ENCODE measurements at regions not wholly inside any gene's neighbourhood (a gene's known extent, or its start where the extent isn't known, plus 50 kb on each side); places are given as distances from the start of the nearest gene placed in this dataset.

DNA sequence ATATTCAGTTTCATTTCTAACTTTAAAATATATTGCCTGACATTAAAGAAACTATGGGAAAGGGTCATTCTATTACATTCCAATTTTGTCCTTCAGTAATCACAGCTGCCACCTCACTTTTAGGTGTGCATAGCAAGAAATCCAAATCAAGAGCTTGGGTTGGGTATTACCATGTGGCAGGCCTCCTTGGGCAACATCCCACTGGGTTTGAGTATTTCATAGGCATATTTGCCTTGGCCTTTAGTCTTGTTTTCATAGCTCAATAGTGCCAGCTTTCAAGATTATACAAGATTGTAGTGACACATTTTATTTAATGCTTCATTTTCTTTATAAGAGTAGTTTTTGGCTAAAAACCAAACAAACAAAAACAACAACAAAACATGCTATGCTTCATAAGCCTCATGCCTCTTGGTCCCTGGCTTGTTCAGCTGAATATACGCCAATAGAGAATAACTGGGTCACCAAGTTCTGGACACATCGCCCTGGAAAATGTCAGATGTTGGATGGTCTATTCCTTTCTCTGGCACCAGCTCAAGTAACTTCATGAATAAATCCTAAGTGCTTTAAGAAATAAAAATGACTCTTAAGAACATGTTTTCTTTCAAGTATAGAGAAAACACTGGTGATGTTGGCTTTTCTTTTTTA lies 167.4 kb upstream of the STARD13 start:
- Mint-ChIP-seq H3K27me3 (peaks cover 1 to 4% of the 10 kb centered on the region in 2 donors), H3K4me1 (no peaks in the 10 kb centered on the region), H3K9me3 (peaks cover 0 to 3% (median 0%) of the 10 kb centered on the region in 3 donors), H3K4me3 (no peak overlapping the region), H3K36me3 (no peaks in the 10 kb centered on the region), H3K27ac (no peak overlapping the region)
- H3K4me1 ChIP-seq (ENCODE audit: control insufficient read depth in 1 of 2, extremely low read depth in 1 of 2, insufficient read depth in 2 of 2, low read length in 2 of 2) = no peaks in the 10 kb centered on the region
- CTCF ChIA-PET = no interaction called here
- H3K27ac ChIP-seq (ENCODE audit: low read length) = no peak overlapping the region
- ATAC-seq (replicated peaks in 1 of 4) (no peak), DNase-seq (no peak)
- no peak overlapping the region for H3K4me3 ChIP-seq (ENCODE audit: control insufficient read depth in 1 of 2, extremely low read depth in 1 of 2, low read length in 1 of 2)
- no peaks in the 10 kb centered on the region for H3K9me3 ChIP-seq
- POLR2A ChIA-PET = no interaction called here
- no peaks in the 10 kb centered on the region for H3K27me3 ChIP-seq (replicated peaks in 1 of 2; ENCODE audit: control insufficient read depth in 2 of 2, extremely low read depth in 1 of 2, insufficient read depth in 2 of 2, low read length in 1 of 2)
- H3K36me3 ChIP-seq (ENCODE audit: control insufficient read depth in 2 of 2, extremely low read depth in 1 of 2, insufficient read depth in 1 of 2, low read length in 1 of 2) = no peaks in the 10 kb centered on the region
- 100% methylated on average over 1 of the region's 2 CpGs for WGBS (ENCODE audit: insufficient coverage)

DNA sequence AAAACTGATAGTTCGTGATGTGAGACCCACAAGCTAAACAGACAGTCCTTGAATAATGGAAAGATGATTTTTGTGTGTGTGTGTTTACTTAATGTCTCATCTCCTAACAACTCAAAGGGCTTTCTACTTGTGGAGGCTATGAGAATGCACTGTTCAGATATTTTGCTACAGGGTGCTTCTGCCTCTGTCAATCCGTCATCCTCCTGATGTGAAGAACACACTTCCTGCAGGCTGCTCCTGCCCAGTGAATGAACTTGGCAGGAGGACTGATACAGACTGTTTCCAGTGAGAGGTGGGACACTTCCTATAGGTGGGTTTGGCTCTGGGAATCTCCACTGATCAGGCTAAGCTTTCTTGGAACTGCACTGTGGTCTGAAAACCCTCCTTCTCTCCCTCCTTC lies 168.4 kb upstream of the STARD13 start:
- Histone ChIP-seq H3K27me3 (replicated peaks in 1 of 2; ENCODE audit: control insufficient read depth in 2 of 2, extremely low read depth in 1 of 2, insufficient read depth in 2 of 2, low read length in 1 of 2) (no peaks in the 10 kb centered on the region), H3K36me3 (ENCODE audit: control insufficient read depth in 2 of 2, extremely low read depth in 1 of 2, insufficient read depth in 1 of 2, low read length in 1 of 2) (no peaks in the 10 kb centered on the region), H3K4me1 (ENCODE audit: control insufficient read depth in 1 of 2, extremely low read depth in 1 of 2, insufficient read depth in 2 of 2, low read length in 2 of 2) (no peaks in the 10 kb centered on the region), H3K27ac (ENCODE audit: low read length) (no peak overlapping the region), H3K4me3 (ENCODE audit: control insufficient read depth in 1 of 2, extremely low read depth in 1 of 2, low read length in 1 of 2) (no peak overlapping the region), H3K9me3 (no peaks in the 10 kb centered on the region)
- Mint-ChIP-seq H3K4me3 (no peak overlapping the region), H3K36me3 (no peaks in the 10 kb centered on the region), H3K4me1 (no peaks in the 10 kb centered on the region), H3K27me3 (peaks cover 1 to 4% of the 10 kb centered on the region in 2 donors), H3K27ac (no peak overlapping the region), H3K9me3 (peaks cover 0 to under 1% (median 0%) of the 10 kb centered on the region in 3 donors)
- 100% methylated on average over 1 of the region's 2 CpGs for WGBS (ENCODE audit: insufficient coverage)
- ChIA-PET POLR2A (no interaction called here), CTCF (no interaction called here)
- DNase-seq (no peak), ATAC-seq (replicated peaks in 1 of 4) (no peak)

DNA sequence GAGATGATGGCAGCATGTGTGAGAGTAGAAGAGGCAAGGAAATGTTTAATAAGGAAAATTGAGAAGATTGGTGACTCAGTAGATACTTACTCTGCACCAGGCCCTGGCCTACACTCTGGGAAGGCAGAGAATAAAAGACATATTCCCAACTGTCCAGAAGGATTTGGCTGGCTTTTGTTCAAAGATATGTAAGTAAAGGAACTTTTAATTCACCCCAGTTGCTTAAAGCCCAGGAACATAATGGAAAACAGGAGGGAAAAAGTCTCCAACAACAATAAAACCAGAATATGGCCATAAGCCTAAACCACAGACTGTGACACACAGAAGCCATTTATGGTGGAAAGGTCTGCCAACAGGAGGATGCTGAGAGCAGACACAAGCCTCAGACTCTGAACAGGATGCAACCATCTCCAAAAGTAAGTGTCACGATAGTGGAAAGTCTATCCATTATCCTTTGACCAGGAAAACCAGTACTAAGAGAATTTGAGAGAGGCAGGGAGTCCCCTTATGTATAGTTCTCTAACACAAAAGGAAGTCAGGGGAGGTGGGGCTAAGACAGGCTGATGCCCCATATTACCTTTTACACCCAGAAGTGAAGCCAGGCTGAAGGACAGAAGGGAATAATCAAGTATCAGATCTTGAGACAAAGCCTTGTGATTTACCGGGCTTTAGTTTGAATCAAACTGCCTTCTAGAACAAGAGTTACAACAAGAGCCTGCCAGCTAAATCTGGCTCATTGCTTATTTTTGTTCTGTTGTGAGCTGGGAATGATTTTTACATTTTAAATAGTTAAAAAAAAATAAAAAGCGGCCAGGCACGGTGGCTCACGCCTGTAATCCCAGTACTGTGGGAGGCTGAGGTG lies 169.5 kb upstream of the STARD13 start:
- Mint-ChIP-seq H3K9me3 (peaks cover 0 to 6% (median 6%) of the 10 kb centered on the region in 3 donors), H3K4me1 (no peaks in the 10 kb centered on the region), H3K36me3 (no peaks in the 10 kb centered on the region), H3K4me3 (no peak overlapping the region), H3K27ac (no peak overlapping the region), H3K27me3 (peaks cover 1 to 4% of the 10 kb centered on the region in 2 donors)
- Histone ChIP-seq H3K36me3 (ENCODE audit: control insufficient read depth in 2 of 2, extremely low read depth in 1 of 2, insufficient read depth in 1 of 2, low read length in 1 of 2) (no peaks in the 10 kb centered on the region), H3K9me3 (no peaks in the 10 kb centered on the region), H3K27me3 (replicated peaks in 1 of 2; ENCODE audit: control insufficient read depth in 2 of 2, extremely low read depth in 1 of 2, insufficient read depth in 2 of 2, low read length in 1 of 2) (no peaks in the 10 kb centered on the region), H3K4me3 (ENCODE audit: control insufficient read depth in 1 of 2, extremely low read depth in 1 of 2, low read length in 1 of 2) (no peak overlapping the region), H3K4me1 (ENCODE audit: control insufficient read depth in 1 of 2, extremely low read depth in 1 of 2, insufficient read depth in 2 of 2, low read length in 2 of 2) (no peaks in the 10 kb centered on the region), H3K27ac (ENCODE audit: low read length) (no peak overlapping the region)
- ATAC-seq (replicated peaks in 1 of 4) (no peak), DNase-seq (no peak)
- WGBS (ENCODE audit: insufficient coverage) = no CpG with 5 or more reads among the region's 5 CpGs
- ChIA-PET POLR2A (interaction anchor here in 1 of 2 donors (0.7 kb wide), 1 partner anchor 1112 kb away, joined by 3 read pairs; no protein-coding TSS in a partner anchor), CTCF (no interaction called here)

DNA sequence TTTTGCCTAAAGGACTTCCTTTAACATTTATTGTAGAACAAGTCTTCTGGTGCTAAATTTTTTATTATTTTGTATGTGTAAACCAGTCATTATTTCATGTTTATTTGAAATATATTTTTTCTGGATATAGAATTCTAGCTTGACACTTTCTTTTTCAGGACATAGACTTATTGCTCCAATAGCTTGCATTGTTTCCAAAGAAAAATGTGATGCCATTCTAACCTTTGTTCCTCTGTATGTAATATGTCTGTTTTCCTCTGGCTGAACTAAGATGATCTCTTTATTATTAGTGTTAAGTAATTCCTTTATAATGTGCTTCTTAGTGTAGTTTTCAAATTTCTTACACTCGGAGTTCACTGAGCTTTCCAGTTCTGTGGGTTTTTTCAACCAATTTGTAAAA lies 174.1 kb upstream of the STARD13 start:
- ChIA-PET CTCF (no interaction called here), POLR2A (no interaction called here)
- no peaks in the 10 kb centered on the region for H3K9me3 ChIP-seq
- no peak overlapping the region for H3K4me3 ChIP-seq (ENCODE audit: control insufficient read depth in 1 of 2, extremely low read depth in 1 of 2, low read length in 1 of 2)
- H3K27ac ChIP-seq (ENCODE audit: low read length) = no peak overlapping the region
- Mint-ChIP-seq H3K4me3 (no peak overlapping the region), H3K4me1 (no peaks in the 10 kb centered on the region), H3K36me3 (no peaks in the 10 kb centered on the region), H3K27me3 (peaks cover 0 to 3% of the 10 kb centered on the region in 2 donors), H3K27ac (no peak overlapping the region), H3K9me3 (peaks cover 0 to 6% (median 6%) of the 10 kb centered on the region in 3 donors)
- no peak for DNase-seq
- no peaks in the 10 kb centered on the region for H3K27me3 ChIP-seq (replicated peaks in 1 of 2; ENCODE audit: control insufficient read depth in 2 of 2, extremely low read depth in 1 of 2, insufficient read depth in 2 of 2, low read length in 1 of 2)
- no CpG with 5 or more reads among the region's 1 CpG for WGBS (ENCODE audit: insufficient coverage)
- no peaks in the 10 kb centered on the region for H3K36me3 ChIP-seq (ENCODE audit: control insufficient read depth in 2 of 2, extremely low read depth in 1 of 2, insufficient read depth in 1 of 2, low read length in 1 of 2)
- ATAC-seq (replicated peaks in 1 of 4) = no peak
- no peaks in the 10 kb centered on the region for H3K4me1 ChIP-seq (ENCODE audit: control insufficient read depth in 1 of 2, extremely low read depth in 1 of 2, insufficient read depth in 2 of 2, low read length in 2 of 2)

DNA sequence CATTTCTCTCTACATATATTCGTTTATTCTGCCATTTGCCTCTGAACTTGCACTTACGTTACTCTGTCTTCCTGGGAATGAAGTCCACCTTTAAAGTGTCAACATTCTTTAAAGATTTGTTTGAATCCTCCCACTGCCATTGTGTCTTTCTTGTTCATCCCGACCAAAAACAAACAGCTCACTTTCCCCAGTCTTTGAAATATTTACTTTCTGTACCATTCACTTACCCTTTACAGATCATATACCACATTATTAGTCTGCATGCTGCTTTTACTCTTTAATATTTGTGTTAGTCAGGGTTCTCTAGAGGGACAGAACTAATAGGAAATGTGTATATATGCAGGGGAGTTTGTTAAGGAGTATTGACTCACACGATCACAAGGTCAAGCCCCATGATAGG lies 176.6 kb upstream of the STARD13 start:
- no peak overlapping the region for H3K27ac ChIP-seq (ENCODE audit: low read length)
- Mint-ChIP-seq H3K9me3 (peaks cover 0 to 6% (median 6%) of the 10 kb centered on the region in 3 donors), H3K4me1 (no peaks in the 10 kb centered on the region), H3K27me3 (peaks cover 3 to 5% of the 10 kb centered on the region in 2 donors), H3K36me3 (no peaks in the 10 kb centered on the region), H3K27ac (no peak overlapping the region), H3K4me3 (no peak overlapping the region)
- no peak for ATAC-seq (replicated peaks in 1 of 4)
- no peaks in the 10 kb centered on the region for H3K36me3 ChIP-seq (ENCODE audit: control insufficient read depth in 2 of 2, extremely low read depth in 1 of 2, insufficient read depth in 1 of 2, low read length in 1 of 2)
- POLR2A ChIA-PET = no interaction called here
- 87% methylated on average over 3 of the region's 4 CpGs for WGBS (ENCODE audit: insufficient coverage)
- CTCF ChIA-PET = interaction anchor here in 1 of 2 donors (0.6 kb wide), 1 partner anchor 458 kb away, joined by 4 read pairs; no protein-coding TSS in a partner anchor
- no peaks in the 10 kb centered on the region for H3K4me1 ChIP-seq (ENCODE audit: control insufficient read depth in 1 of 2, extremely low read depth in 1 of 2, insufficient read depth in 2 of 2, low read length in 2 of 2)
- H3K4me3 ChIP-seq (ENCODE audit: control insufficient read depth in 1 of 2, extremely low read depth in 1 of 2, low read length in 1 of 2) = no peak overlapping the region
- H3K27me3 ChIP-seq (replicated peaks in 1 of 2; ENCODE audit: control insufficient read depth in 2 of 2, extremely low read depth in 1 of 2, insufficient read depth in 2 of 2, low read length in 1 of 2) = no peaks in the 10 kb centered on the region
- DNase-seq = no peak
- H3K9me3 ChIP-seq = no peaks in the 10 kb centered on the region

DNA sequence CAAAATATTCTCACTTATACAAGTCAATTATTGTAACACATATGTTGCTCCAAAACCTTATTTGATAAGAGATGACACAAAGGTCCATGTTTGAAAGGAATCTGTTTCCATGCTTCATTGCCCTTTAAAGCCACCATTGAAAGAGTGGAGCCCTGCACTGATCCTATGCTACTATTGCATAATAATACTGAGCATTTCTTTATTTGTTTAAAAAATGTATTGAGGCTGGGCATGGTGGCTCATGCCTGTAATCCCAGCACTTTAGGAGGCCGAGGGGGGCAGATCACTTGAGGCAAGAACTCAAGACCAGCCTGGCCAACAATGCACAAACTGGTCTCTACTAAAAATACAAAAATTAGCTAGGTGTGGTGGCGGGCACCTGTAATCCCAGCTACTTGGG lies 178.8 kb upstream of the STARD13 start:
- Histone ChIP-seq H3K27me3 (replicated peaks in 1 of 2; ENCODE audit: control insufficient read depth in 2 of 2, extremely low read depth in 1 of 2, insufficient read depth in 2 of 2, low read length in 1 of 2) (no peaks in the 10 kb centered on the region), H3K36me3 (ENCODE audit: control insufficient read depth in 2 of 2, extremely low read depth in 1 of 2, insufficient read depth in 1 of 2, low read length in 1 of 2) (no peaks in the 10 kb centered on the region), H3K9me3 (no peaks in the 10 kb centered on the region), H3K27ac (ENCODE audit: low read length) (no peak overlapping the region), H3K4me1 (ENCODE audit: control insufficient read depth in 1 of 2, extremely low read depth in 1 of 2, insufficient read depth in 2 of 2, low read length in 2 of 2) (no peaks in the 10 kb centered on the region), H3K4me3 (ENCODE audit: control insufficient read depth in 1 of 2, extremely low read depth in 1 of 2, low read length in 1 of 2) (no peak overlapping the region)
- H3K36me3 Mint-ChIP-seq = no peaks in the 10 kb centered on the region
- no peak overlapping the region for H3K27ac Mint-ChIP-seq
- H3K4me1 Mint-ChIP-seq = no peaks in the 10 kb centered on the region
- DNase-seq (no peak), ATAC-seq (replicated peaks in 1 of 4) (no peak)
- CTCF ChIA-PET = no interaction called here
- H3K27me3 Mint-ChIP-seq = peaks cover 3 to 5% of the 10 kb centered on the region in 2 donors
- POLR2A ChIA-PET = interaction anchor here in 1 of 2 donors (0.5 kb wide), 1 partner anchor 1157 kb away, joined by 3 read pairs; no protein-coding TSS in a partner anchor
- WGBS (ENCODE audit: insufficient coverage) = no CpG with 5 or more reads among the region's 2 CpGs
- no peak overlapping the region for H3K4me3 Mint-ChIP-seq
- H3K9me3 Mint-ChIP-seq = peaks cover 0 to 4% (median 1%) of the 10 kb centered on the region in 3 donors

Measured in T-cell (primary cell).